IMR-90 (cell line): ENCODE measurements at regions not wholly inside any gene's neighbourhood (a gene's known extent, or its start where the extent isn't known, plus 50 kb on each side); places are given as distances from the start of the nearest gene placed in this dataset.
A peak's percentile ranks its signal among the peaks of the same experiment; 100 is the strongest.

ENCODE experiments used
- ATAC-seq: fragments of 200-7000 bp; cut with Tn5 transposase; 2 replicates; pipeline ENCODE4 v1.9.1; 2020; ENCODE audit warnings: low read depth, mild to moderate bottlenecking, moderate library complexity
- BruUV-seq: library from RNA; stranded (reverse); fragments of 400-500 nt; replicated peaks from 2 replicates; lab custom pipeline; 2021; lab: Mats Ljungman, UMichigan
- CTCF ChIA-PET: fragments of 300-600 bp; formaldehyde crosslinking; extraction: SDS; loops from one replicate; lab custom pipeline; 2021; ENCODE audit warnings: antibody characterized with exemption; lab: Yijun Ruan, JAX
- POLR2A ChIA-PET: fragments of 300-600 bp; sonication (Branson Sonifier 250); formaldehyde crosslinking; loops from one replicate; lab custom pipeline; 2022; ENCODE audit warnings: antibody characterized with exemption; ENCODE audit not compliant: unreplicated experiment; lab: Charles Lee
- DNase-seq: peaks from one replicate; pipeline ENCODE4 v3.0.0; 2013
- H2AFZ ChIP-seq: replicated peaks from 2 replicates; pipeline ENCODE3; 2013; ENCODE audit warnings: low read length, mild to moderate bottlenecking; ENCODE audit not compliant: poor library complexity
- H2AK5ac ChIP-seq: 2 replicates; pipeline ENCODE4 v1.6.1; 2013; ENCODE audit warnings: low read depth, low read length, inconsistent platforms
- H2AK9ac ChIP-seq: replicated peaks from 2 replicates; pipeline ENCODE3; 2013; ENCODE audit warnings: mild to moderate bottlenecking, low read depth, low read length, moderate library complexity; ENCODE audit not compliant: poor library complexity
- H2BK120ac ChIP-seq: 2 replicates; pipeline ENCODE4 v1.6.1; 2013; ENCODE audit warnings: low read depth, low read length, inconsistent platforms
- H2BK15ac ChIP-seq: 3 replicates; pipeline ENCODE4 v1.6.1; 2013; ENCODE audit warnings: low read depth, low read length, inconsistent platforms
- H2BK20ac ChIP-seq: 2 replicates; pipeline ENCODE4 v1.6.1; 2013; ENCODE audit warnings: low read depth, mild to moderate bottlenecking, inconsistent platforms, low read length, moderate library complexity
- H2BK5ac ChIP-seq: 2 replicates; pipeline ENCODE4 v1.6.1; 2013; ENCODE audit warnings: mild to moderate bottlenecking, low read depth, low read length, inconsistent platforms; ENCODE audit not compliant: poor library complexity, severe bottlenecking
- H3K14ac ChIP-seq: replicated peaks from 2 replicates; pipeline ENCODE4 v1.6.1; 2013; ENCODE audit warnings: low read depth, low read length, inconsistent platforms
- H3K18ac ChIP-seq: 2 replicates; pipeline ENCODE4 v1.6.1; 2013; ENCODE audit warnings: low read depth, low read length, control low read depth
- H3K23ac ChIP-seq: 2 replicates; pipeline ENCODE4 v1.6.1; 2013; ENCODE audit warnings: low read depth, low read length, inconsistent platforms
- H3K27ac ChIP-seq: 2 replicates; pipeline ENCODE4 v1.5.1; 2013; ENCODE audit warnings: mild to moderate bottlenecking, control low read depth, low read length; ENCODE audit not compliant: insufficient read depth
- H3K27me3 ChIP-seq: 2 replicates; pipeline ENCODE4 v1.6.1; 2013; ENCODE audit warnings: low read length; ENCODE audit not compliant: control insufficient read depth, insufficient read depth
- H3K36me3 ChIP-seq: 2 replicates; pipeline ENCODE4 v1.6.1; 2013; ENCODE audit warnings: low read length, mixed read lengths; ENCODE audit not compliant: control insufficient read depth, insufficient read depth
- H3K4ac ChIP-seq: 2 replicates; pipeline ENCODE4 v1.6.1; 2013; ENCODE audit warnings: low read depth, low read length, inconsistent platforms
- H3K4me1 ChIP-seq: 2 replicates; pipeline ENCODE4 v1.6.1; 2013; ENCODE audit warnings: low read length, mixed read lengths; ENCODE audit not compliant: control insufficient read depth, insufficient read depth
- H3K4me2 ChIP-seq: 2 replicates; pipeline ENCODE4 v1.6.1; 2013; ENCODE audit warnings: low read depth, mild to moderate bottlenecking, control low read depth, low read length, moderate library complexity
- H3K4me3 ChIP-seq: 2 replicates; pipeline ENCODE4 v1.5.1; 2013; ENCODE audit warnings: low read depth, mild to moderate bottlenecking, control low read depth, low read length, moderate library complexity; ENCODE audit not compliant: insufficient read depth
- H3K56ac ChIP-seq: 2 replicates; pipeline ENCODE4 v1.6.1; 2013; ENCODE audit warnings: low read length, inconsistent platforms; ENCODE audit not compliant: insufficient read depth; ENCODE audit errors: extremely low read depth
- H3K79me1 ChIP-seq, 2 experiments: 2 replicates each; pipeline ENCODE4 v1.6.1; 2013; ENCODE audit warnings: low read length in 2 of 2, inconsistent platforms in 1 of 2, low read depth in 1 of 2
- H3K9ac ChIP-seq: 2 replicates; pipeline ENCODE4 v1.6.1; 2013; ENCODE audit warnings: low read depth, low read length, control low read depth
- H3K9me1 ChIP-seq: 2 replicates; pipeline ENCODE4 v1.6.1; 2013; ENCODE audit warnings: low read length, inconsistent platforms; ENCODE audit not compliant: insufficient read depth
- H3K9me3 ChIP-seq: 2 replicates; pipeline ENCODE4 v1.6.1; 2013; ENCODE audit warnings: low read length; ENCODE audit not compliant: control insufficient read depth, insufficient read depth
- H4K20me1 ChIP-seq: 2 replicates; pipeline ENCODE4 v1.6.1; 2013; ENCODE audit warnings: low read length, inconsistent platforms; ENCODE audit not compliant: insufficient read depth
- H4K5ac ChIP-seq: 2 replicates; pipeline ENCODE4 v1.6.1; 2013; ENCODE audit warnings: mild to moderate bottlenecking, low read depth, low read length, control low read depth
- H4K8ac ChIP-seq, 2 experiments: 2 replicates each; pipeline ENCODE4 v1.6.1; 2013; ENCODE audit warnings: low read depth in 2 of 2, low read length in 2 of 2, control low read depth in 1 of 2, inconsistent platforms in 1 of 2
- H4K91ac ChIP-seq: 2 replicates; pipeline ENCODE4 v1.6.1; 2013; ENCODE audit warnings: low read depth, low read length, inconsistent platforms; ENCODE audit not compliant: insufficient read depth
- MXI1 ChIP-seq: IDR thresholded peaks from 2 replicates; pipeline ENCODE4 v1.6.1; 2012; ENCODE audit warnings: low read depth, mild to moderate bottlenecking, low read length, moderate library complexity, borderline replicate concordance
- WGBS, 2 experiments: methylation state at CpG; one replicate each; pipeline versions ENCODE4 v1.1.5 to v1.1.7; 2013; ENCODE audit warnings: missing lambda C conversion rate in 2 of 2; ENCODE audit not compliant: insufficient read length in 1 of 2; ENCODE audit errors: extremely low coverage in 2 of 2; 5-methylcytosine and 5-hydroxymethylcytosine counted together
- dilution Hi-C: fragments of 300-500 bp; cut with HindIII; formaldehyde crosslinking; loops from one replicate; pipeline ENCODE4 v1.14.3; 2018; ENCODE audit warnings: low sequenced_read_pairs; ENCODE audit not compliant: unreplicated experiment
- in situ Hi-C: fragments of 300-500 bp; cut with MboI; formaldehyde crosslinking; loops from 3 replicates; pipeline ENCODE4 v1.14.3; 2019; ENCODE audit warnings: low sequenced_read_pairs, inconsistent platforms, mixed read lengths
- intact Hi-C: fragments of 100-400 bp; cut with micrococcal nuclease; formaldehyde crosslinking; loops from 2 replicates; pipeline ENCODE4 v1.10.0; 2022

DNA sequence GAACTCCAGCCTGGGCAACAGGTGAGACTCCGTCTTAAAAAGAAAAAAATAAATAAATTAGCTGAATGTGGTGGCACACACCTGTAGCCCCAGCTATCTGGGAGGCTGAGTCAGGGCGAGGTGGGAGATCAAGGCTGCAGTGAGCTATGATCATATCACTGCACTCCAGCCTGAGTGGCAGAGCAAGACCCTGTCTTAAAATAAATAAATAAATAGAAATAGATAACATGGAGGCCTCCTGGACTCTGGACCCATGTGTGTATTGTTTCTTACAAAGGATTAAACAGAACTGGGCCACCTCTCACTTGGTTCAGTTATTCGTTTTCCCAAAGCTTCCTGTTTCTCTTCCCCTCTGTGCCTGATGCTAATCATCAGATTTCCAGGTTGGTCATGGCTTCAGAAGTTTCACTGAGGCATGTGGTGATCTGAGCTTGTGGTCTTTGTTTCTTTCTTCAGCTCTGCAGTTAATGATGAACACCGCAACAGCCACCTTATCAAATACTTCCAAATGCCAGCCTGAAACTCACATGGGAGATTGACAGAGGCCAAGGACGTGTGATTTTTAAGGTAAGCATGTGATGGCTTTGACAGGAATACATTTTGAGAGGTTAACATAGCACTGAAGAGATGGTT, 83.3 kb upstream of the MAP4K4 start:
- no peak overlapping the region for H3K4me2 ChIP-seq
- H3K9me1 ChIP-seq = 0 out of 2 replicates have a peak, but pooled peaks cover 8% of the 10 kb centered on the region
- POLR2A ChIA-PET = no interaction called here
- no peak for ATAC-seq
- in situ Hi-C loops (no loop called here), dilution Hi-C loops (no loop called here), intact Hi-C loops (no loop called here)
- H2BK120ac ChIP-seq = no peak overlapping the region
- CTCF ChIA-PET = interaction anchor here (0.6 to 1.0 kb wide), 2 partner anchors 9 to 13 kb away, joined by 3 to 4 read pairs; no protein-coding TSS in a partner anchor
- no peak for DNase-seq
- no peak overlapping the region for H3K9ac ChIP-seq
- no peak overlapping the region for H2AK5ac ChIP-seq
- H3K18ac ChIP-seq = no peak overlapping the region
- no peak overlapping the region for H3K4me3 ChIP-seq
- H3K27ac ChIP-seq = no peak overlapping the region
- H3K56ac ChIP-seq = no peak overlapping the region
- no peak overlapping the region for H2BK5ac ChIP-seq
- WGBS, 2 experiments = no CpG with 5 or more reads among the region's 5 CpGs
- H4K91ac ChIP-seq = no peak overlapping the region
- no peak for TF ChIP-seq MXI1
- H3K9me3 ChIP-seq = no peaks in the 10 kb centered on the region
- H4K8ac ChIP-seq = no peak overlapping the region
- peaks cover 15% of the 10 kb centered on the region for H3K4me1 ChIP-seq
- H4K5ac ChIP-seq = no peak overlapping the region
- no TSS peak for BruUV-seq
- H3K79me1 ChIP-seq = no peaks in the 10 kb centered on the region
- no peaks in the 10 kb centered on the region for H3K27me3 ChIP-seq
- no peak overlapping the region for H2BK20ac ChIP-seq
- no peak overlapping the region for H3K14ac ChIP-seq
- no peak overlapping the region for H3K4ac ChIP-seq
- H2AK9ac ChIP-seq = peak overlapping the region; percentile 15
- no peak overlapping the region for H3K23ac ChIP-seq
- H2AFZ ChIP-seq = no peak overlapping the region
- H4K20me1 ChIP-seq = no peaks in the 10 kb centered on the region
- no peak overlapping the region for H2BK15ac ChIP-seq
- H3K36me3 ChIP-seq = no peaks in the 10 kb centered on the region
